H9 (cell line): ENCODE measurements at regions not wholly inside any gene's neighbourhood (a gene's known extent, or its start where the extent isn't known, plus 50 kb on each side); places are given as distances from the start of the nearest gene placed in this dataset.

ENCODE experiments used
- DNase-seq: peaks from one replicate; pipeline ENCODE4 v3.0.0-alpha.2; 2017
- H2AFZ ChIP-seq: one replicate; pipeline ENCODE4 v1.6.1; 2013; ENCODE audit warnings: mild to moderate bottlenecking, low read length, control low read depth, moderate library complexity
- H2AK5ac ChIP-seq: 2 replicates; pipeline ENCODE4 v1.6.1; 2013; ENCODE audit warnings: low read length, control low read depth, mixed read lengths; ENCODE audit not compliant: insufficient read length
- H2BK120ac ChIP-seq: one replicate; pipeline ENCODE4 v1.6.1; 2013; ENCODE audit warnings: low read depth, mild to moderate bottlenecking, low read length, control low read depth, inconsistent platforms; ENCODE audit not compliant: poor library complexity, severe bottlenecking
- H2BK12ac ChIP-seq: 2 replicates; pipeline ENCODE4 v1.6.1; 2013; ENCODE audit warnings: low read length, control low read depth, mixed read lengths, low read depth; ENCODE audit not compliant: insufficient read length
- H2BK15ac ChIP-seq: 2 replicates; pipeline ENCODE4 v1.6.1; 2013; ENCODE audit warnings: low read depth, low read length, control low read depth
- H2BK20ac ChIP-seq: one replicate; pipeline ENCODE4 v1.6.1; 2013; ENCODE audit warnings: low read depth, mild to moderate bottlenecking, low read length, control low read depth, inconsistent platforms; ENCODE audit not compliant: poor library complexity, severe bottlenecking
- H2BK5ac ChIP-seq: 2 replicates; pipeline ENCODE4 v1.6.1; 2013; ENCODE audit warnings: low read length, control low read depth, mixed read lengths; ENCODE audit not compliant: insufficient read length
- H3K14ac ChIP-seq: 2 replicates; pipeline ENCODE4 v1.6.1; 2013; ENCODE audit warnings: low read length, control low read depth; ENCODE audit not compliant: insufficient read depth
- H3K18ac ChIP-seq: 2 replicates; pipeline ENCODE4 v1.6.1; 2013; ENCODE audit warnings: low read depth, mild to moderate bottlenecking, mixed read lengths, low read length, control low read depth; ENCODE audit not compliant: insufficient read length
- H3K23ac ChIP-seq: 2 replicates; pipeline ENCODE4 v1.6.1; 2013; ENCODE audit warnings: low read length, control low read depth, mixed read lengths, low read depth; ENCODE audit not compliant: insufficient read length
- H3K23me2 ChIP-seq: 2 replicates; pipeline ENCODE4 v1.6.1; 2013; ENCODE audit warnings: low read depth, mild to moderate bottlenecking, mixed read lengths, low read length, control low read depth; ENCODE audit not compliant: insufficient read length, poor library complexity, severe bottlenecking
- H3K27ac ChIP-seq: 2 replicates; pipeline ENCODE4 v1.5.1; 2013; ENCODE audit warnings: low read length, control low read depth, mixed read lengths, low read depth; ENCODE audit not compliant: insufficient read length
- H3K27me3 ChIP-seq: 2 replicates; pipeline ENCODE4 v1.6.1; 2013; ENCODE audit warnings: low read length, control low read depth, inconsistent platforms; ENCODE audit not compliant: insufficient read depth
- H3K4ac ChIP-seq: 2 replicates; pipeline ENCODE4 v1.6.1; 2013; ENCODE audit warnings: low read depth, mild to moderate bottlenecking, control low read depth, inconsistent platforms, low read length, moderate library complexity
- H3K4me1 ChIP-seq: 2 replicates; pipeline ENCODE4 v1.6.1; 2013; ENCODE audit warnings: low read length, control low read depth, inconsistent platforms; ENCODE audit not compliant: insufficient read depth
- H3K4me2 ChIP-seq: 2 replicates; pipeline ENCODE4 v1.6.1; 2013; ENCODE audit warnings: low read length, control low read depth, mixed read lengths; ENCODE audit not compliant: insufficient read length, insufficient read depth
- H3K56ac ChIP-seq: 2 replicates; pipeline ENCODE4 v1.6.1; 2013; ENCODE audit warnings: low read depth, mild to moderate bottlenecking, mixed read lengths, low read length, control low read depth; ENCODE audit not compliant: insufficient read length
- H3K79me1 ChIP-seq: 2 replicates; pipeline ENCODE4 v1.6.1; 2013; ENCODE audit warnings: low read depth, mild to moderate bottlenecking, moderate library complexity, low read length, control low read depth, inconsistent platforms; ENCODE audit not compliant: insufficient read depth, poor library complexity, severe bottlenecking
- H3K79me2 ChIP-seq: 2 replicates; pipeline ENCODE4 v1.6.1; 2013; ENCODE audit warnings: low read length, control low read depth, inconsistent platforms; ENCODE audit not compliant: insufficient read depth
- H3K9ac ChIP-seq: 2 replicates; pipeline ENCODE4 v1.6.1; 2013; ENCODE audit warnings: low read length, control low read depth, mixed read lengths; ENCODE audit not compliant: insufficient read length; ENCODE audit errors: extremely low read depth
- H3K9me3 ChIP-seq: one replicate; pipeline ENCODE4 v1.6.1; 2013; ENCODE audit warnings: low read depth, low read length, inconsistent platforms; ENCODE audit not compliant: control insufficient read depth
- H3T11ph ChIP-seq: one replicate; pipeline ENCODE4 v1.6.1; 2013; ENCODE audit warnings: mild to moderate bottlenecking, low read length, control low read depth, inconsistent platforms
- H4K20me1 ChIP-seq: one replicate; pipeline ENCODE4 v1.6.1; 2013; ENCODE audit not compliant: control insufficient read depth, insufficient read length, insufficient read depth
- H4K5ac ChIP-seq: 2 replicates; pipeline ENCODE4 v1.6.1; 2013; ENCODE audit warnings: low read depth, mild to moderate bottlenecking, mixed read lengths, low read length, control low read depth; ENCODE audit not compliant: insufficient read length
- H4K8ac ChIP-seq: replicated peaks from 2 replicates; pipeline ENCODE4 v1.6.1; 2013; ENCODE audit warnings: low read length, control low read depth, mixed read lengths, low read depth; ENCODE audit not compliant: insufficient read length
- H4K91ac ChIP-seq: 2 replicates; pipeline ENCODE4 v1.6.1; 2013; ENCODE audit warnings: low read depth, mild to moderate bottlenecking, moderate library complexity, mixed read lengths, low read length, control low read depth; ENCODE audit not compliant: insufficient read length
- H3K27ac Mint-ChIP-seq, 3 experiments: 2 replicates in 2 of 3; 3 replicates in 1 of 3; pipeline ENCODE4 v1.8.0; 2020 to 2021; ENCODE audit warnings: mixed read lengths in 3 of 3, mild to moderate bottlenecking in 1 of 3, moderate library complexity in 1 of 3
- H3K27me3 Mint-ChIP-seq: 2 replicates; pipeline ENCODE4 v1.8.0; 2021; ENCODE audit warnings: low read depth, mild to moderate bottlenecking, moderate library complexity, mixed read lengths
- H3K36me3 Mint-ChIP-seq, 3 experiments: 2 replicates in 2 of 3; 3 replicates in 1 of 3; pipeline ENCODE4 v1.8.0; 2020 to 2021; ENCODE audit warnings: low read depth in 3 of 3, mixed read lengths in 3 of 3; ENCODE audit not compliant: insufficient read depth in 1 of 3
- H3K4me1 Mint-ChIP-seq, 2 experiments: 2 replicates each; pipeline ENCODE4 v1.8.0; 2020; ENCODE audit warnings: mixed read lengths in 2 of 2
- H3K4me3 Mint-ChIP-seq, 2 experiments: 2 replicates in 1 of 2; 3 replicates in 1 of 2; pipeline ENCODE4 v1.8.0; 2020 to 2021; ENCODE audit warnings: mild to moderate bottlenecking in 2 of 2, mixed read lengths in 2 of 2, moderate library complexity in 1 of 2
- H3K9me3 Mint-ChIP-seq, 2 experiments: 2 replicates in 1 of 2; 3 replicates in 1 of 2; pipeline ENCODE4 v1.8.0; 2020; ENCODE audit warnings: mild to moderate bottlenecking in 2 of 2, mixed read lengths in 2 of 2, moderate library complexity in 1 of 2
- WGBS: extraction: QIAGEN DNeasy Blood & Tissue Kit; methylation state at CpG from one replicate; pipeline ENCODE4 v1.1.7; 2013; ENCODE audit warnings: missing lambda C conversion rate, low lambda C conversion rate, mixed read lengths; ENCODE audit not compliant: insufficient read length; ENCODE audit errors: extremely low coverage; 5-methylcytosine and 5-hydroxymethylcytosine counted together
- TF ChIP-seq, protein P1 (sequence below): fragments of 200-600 bp; sonication (generic); conservative IDR thresholded peaks from 3 replicates; pipeline ENCODE4 v1.8.0; 2021; ENCODE audit warnings: antibody characterized with exemption, mild to moderate bottlenecking

DNA sequence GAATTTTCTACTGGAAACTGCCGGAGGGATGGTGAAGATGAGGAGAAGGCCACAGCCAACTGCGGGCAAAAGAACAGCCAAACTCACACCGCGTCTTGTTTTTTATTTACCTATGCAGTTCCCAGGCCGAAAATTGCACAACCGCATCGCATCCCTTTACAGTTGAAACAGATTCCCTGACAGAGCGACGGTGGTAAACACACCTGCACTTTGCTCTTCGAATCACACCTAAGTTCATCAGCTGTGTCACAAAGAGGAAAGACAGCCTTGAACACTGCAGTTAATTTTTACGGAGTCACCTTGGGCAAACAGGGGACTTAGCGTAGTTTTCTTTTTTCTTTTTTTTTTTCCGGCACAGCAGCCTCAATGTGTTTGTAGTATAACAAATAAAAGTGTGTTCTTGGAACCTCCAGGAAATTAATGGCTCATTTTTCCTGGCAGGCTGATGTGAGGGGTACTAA lies 272.0 kb upstream of the DIO3 start:
- H3K36me3 Mint-ChIP-seq: peaks cover 0 to 1% (median 1%) of the 10 kb centered on the region in 3 experiments; a peak in 4 of 7 replicates

More for the DNA sequence above, 272.0 kb upstream of the DIO3 start:
- Histone ChIP-seq H4K5ac (no peak overlapping the region), H3K23me2 (no peaks in the 10 kb centered on the region), H3K4me2 (no peak overlapping the region), H2AK5ac (no peak overlapping the region), H3K27ac (no peak overlapping the region), H2BK20ac (no peak overlapping the region), H3K14ac (no peak overlapping the region), H3K18ac (no peak overlapping the region), H4K20me1 (no peaks in the 10 kb centered on the region), H2BK12ac (no peak overlapping the region), H3K23ac (no peak overlapping the region), H3K27me3 (no peaks in the 10 kb centered on the region), H3K4me1 (no peaks in the 10 kb centered on the region; the same call in 1 of the 2 replicates), H3K56ac (no peak overlapping the region), H3K9me3 (no peaks in the 10 kb centered on the region), H2BK15ac (no peak overlapping the region), H3K4ac (no peak overlapping the region), H2BK120ac (no peak overlapping the region), H3K79me2 (no peaks in the 10 kb centered on the region), H3K79me1 (no peaks in the 10 kb centered on the region), H2BK5ac (no peak overlapping the region), H4K8ac (no peak overlapping the region), H3T11ph (no peak overlapping the region), H2AFZ (no peak overlapping the region), H3K9ac (no peak overlapping the region), H4K91ac (no peak overlapping the region)
- TF ChIP-seq, protein P1, sequence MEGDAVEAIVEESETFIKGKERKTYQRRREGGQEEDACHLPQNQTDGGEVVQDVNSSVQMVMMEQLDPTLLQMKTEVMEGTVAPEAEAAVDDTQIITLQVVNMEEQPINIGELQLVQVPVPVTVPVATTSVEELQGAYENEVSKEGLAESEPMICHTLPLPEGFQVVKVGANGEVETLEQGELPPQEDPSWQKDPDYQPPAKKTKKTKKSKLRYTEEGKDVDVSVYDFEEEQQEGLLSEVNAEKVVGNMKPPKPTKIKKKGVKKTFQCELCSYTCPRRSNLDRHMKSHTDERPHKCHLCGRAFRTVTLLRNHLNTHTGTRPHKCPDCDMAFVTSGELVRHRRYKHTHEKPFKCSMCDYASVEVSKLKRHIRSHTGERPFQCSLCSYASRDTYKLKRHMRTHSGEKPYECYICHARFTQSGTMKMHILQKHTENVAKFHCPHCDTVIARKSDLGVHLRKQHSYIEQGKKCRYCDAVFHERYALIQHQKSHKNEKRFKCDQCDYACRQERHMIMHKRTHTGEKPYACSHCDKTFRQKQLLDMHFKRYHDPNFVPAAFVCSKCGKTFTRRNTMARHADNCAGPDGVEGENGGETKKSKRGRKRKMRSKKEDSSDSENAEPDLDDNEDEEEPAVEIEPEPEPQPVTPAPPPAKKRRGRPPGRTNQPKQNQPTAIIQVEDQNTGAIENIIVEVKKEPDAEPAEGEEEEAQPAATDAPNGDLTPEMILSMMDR: no peak
- peaks cover 36 to 44% of the 10 kb centered on the region in 2 experiments for H3K4me1 Mint-ChIP-seq
- no peak for DNase-seq
- WGBS: no CpG with 5 or more reads among the region's 13 CpGs
- no peak overlapping the region; a peak in 1 of 7 replicates for H3K27ac Mint-ChIP-seq
- peaks cover 1 to 2% of the 10 kb centered on the region in 2 experiments for H3K9me3 Mint-ChIP-seq
- H3K4me3 Mint-ChIP-seq: no peak overlapping the region
- peaks cover 10% of the 10 kb centered on the region for H3K27me3 Mint-ChIP-seq
